ENCODE measurements at regions not wholly inside any gene's neighbourhood (a gene's known extent, or its start where the extent isn't known, plus 50 kb on each side); places are given as distances from the start of the nearest gene placed in this dataset.

- TF ChIP-seq CTCF (conservative IDR thresholded peaks at IDR 0.05) = no peak
- TF ChIP-seq ZFX (IDR thresholded peaks at IDR 0.05) = no peak
Observed at GRCh38 chr2:120926463-120927264, 191.0 kb downstream of the GLI2 start.

Data from C4-2B (cell line).